GM19397 (cell line): ENCODE measurements at regions not wholly inside any gene's neighbourhood (a gene's known extent, or its start where the extent isn't known, plus 50 kb on each side); places are given as distances from the start of the nearest gene placed in this dataset.

ENCODE experiments used
- ATAC-seq: cut with Tn5 transposase; IDR thresholded peaks from one replicate; pipeline ENCODE4 v1.9.1; 2021; ENCODE audit warnings: mild to moderate bottlenecking, moderate library complexity; ENCODE audit not compliant: unreplicated experiment

GRCh38 chr15:96514607-96515285, 184.2 kb downstream of the NR2F2 start:
- no peak for ATAC-seq

GRCh38 chr15:96515371-96515770, 184.9 kb downstream of the NR2F2 start:
- ATAC-seq = no peak

- ATAC-seq = no peak
These were observed 190.9 kb downstream of the NR2F2 start for GRCh38 chr15:96521386-96521785.

- ATAC-seq = no peak
These were observed 194.3 kb downstream of the NR2F2 start for GRCh38 chr15:96524676-96525417.

- ATAC-seq = no peak
These were observed 204.6 kb downstream of the NR2F2 start for GRCh38 chr15:96535148-96535547.

- no peak for ATAC-seq
These were observed 208.0 kb downstream of the NR2F2 start for GRCh38 chr15:96538491-96538890.

- ATAC-seq = no peak
These were observed 209.8 kb downstream of the NR2F2 start for GRCh38 chr15:96540283-96540682.

- ATAC-seq = no peak
These were observed 211.8 kb downstream of the NR2F2 start for GRCh38 chr15:96542130-96542770.

- ATAC-seq = no peak
These were observed 213.8 kb downstream of the NR2F2 start for GRCh38 chr15:96544162-96544756.

- no peak for ATAC-seq
These were observed 218.6 kb downstream of the NR2F2 start for GRCh38 chr15:96549136-96549535.

- ATAC-seq = no peak
These were observed 220.7 kb downstream of the NR2F2 start for GRCh38 chr15:96551196-96551595.

- no peak for ATAC-seq
These were observed 221.2 kb downstream of the NR2F2 start for GRCh38 chr15:96551722-96552121.

- ATAC-seq = no peak
These were observed 222.5 kb downstream of the NR2F2 start for GRCh38 chr15:96553006-96553405.

- ATAC-seq = no peak
These were observed 223.0 kb downstream of the NR2F2 start for GRCh38 chr15:96553451-96553850.

GRCh38 chr15:96553931-96554330, 223.4 kb downstream of the NR2F2 start:
- ATAC-seq = no peak

- no peak for ATAC-seq
These were observed 224.0 kb downstream of the NR2F2 start for GRCh38 chr15:96554541-96554940.

GRCh38 chr15:96559087-96559486, 228.6 kb downstream of the NR2F2 start:
- no peak for ATAC-seq

- ATAC-seq = no peak
These were observed 229.1 kb downstream of the NR2F2 start for GRCh38 chr15:96559631-96560030.

GRCh38 chr15:96560246-96560895, 229.9 kb downstream of the NR2F2 start:
- ATAC-seq = no peak

- ATAC-seq = no peak
These were observed 231.1 kb downstream of the NR2F2 start for GRCh38 chr15:96561593-96561992.

GRCh38 chr15:96564546-96564945, 234.0 kb downstream of the NR2F2 start:
- ATAC-seq = no peak
